K562 (cell line): ENCODE measurements at regions not wholly inside any gene's neighbourhood (a gene's known extent, or its start where the extent isn't known, plus 50 kb on each side); places are given as distances from the start of the nearest gene placed in this dataset.

ENCODE experiments used
- ATAC-seq: fragments of 200-7000 bp; cut with Tn5 transposase; 3 replicates; pipeline ENCODE4 v1.9.1; 2020; ENCODE audit warnings: moderate library complexity
- BruUV-seq: library from RNA; stranded (reverse); fragments of 400-500 nt; replicated peaks from 2 replicates; lab custom pipeline; 2021; lab: Mats Ljungman, UMichigan
- CTCF ChIA-PET: fragments of 300-600 bp; formaldehyde crosslinking; extraction: SDS; loops from one replicate; lab custom pipeline; 2021; ENCODE audit warnings: low intra/inter-chr PET ratio; lab: Yijun Ruan, JAX
- POLR2A ChIA-PET: fragments of 300-600, 350-650 bp; sonication (Branson Sonifier 250); formaldehyde crosslinking; extraction: SDS; loops from one replicate; lab custom pipeline; 2021; ENCODE audit warnings: antibody characterized with exemption, inconsistent platforms; lab: Yijun Ruan, JAX
- DNase-seq, 4 experiments: peaks; one replicate each; pipeline versions ENCODE4 v3.0.0 to v3.0.0-alpha.2; 2011 to 2018; ENCODE audit warnings: low spot score in 3 of 4, mixed read lengths in 3 of 4; ENCODE audit errors: extremely low read depth in 1 of 4
- FAIRE-seq: peaks from 2 replicates; lab custom pipeline; 2011; peaks lifted over from hg19 to GRCh38; lab: Jason Lieb, UNC
- H2AFZ ChIP-seq: 2 replicates; pipeline ENCODE4 v1.6.0; 2011; ENCODE audit warnings: low read depth, low read length, control low read depth, inconsistent platforms
- H3K27ac ChIP-seq: fragments of 200-600 bp; 3 replicates; pipeline ENCODE4 v1.8.0; 2011; ENCODE audit warnings: low read depth, mild to moderate bottlenecking, control low read depth, inconsistent platforms, low read length, moderate library complexity, mixed read lengths; ENCODE audit errors: extremely low read depth
- H3K27me3 ChIP-seq, 2 experiments: fragments of 300-600 bp in 1 of 2; 2 replicates in 1 of 2; 3 replicates in 1 of 2; pipeline versions ENCODE4 v1.6.0 to v1.8.0; 2011; ENCODE audit warnings: inconsistent platforms in 2 of 2, low read length in 2 of 2, mild to moderate bottlenecking in 1 of 2, mixed read lengths in 1 of 2, moderate library complexity in 1 of 2; ENCODE audit not compliant: control insufficient read depth in 2 of 2, insufficient read depth in 2 of 2
- H3K36me3 ChIP-seq: fragments of 300-600 bp; 3 replicates; pipeline ENCODE4 v1.8.0; 2011; ENCODE audit warnings: mild to moderate bottlenecking, low read length, inconsistent platforms; ENCODE audit not compliant: control insufficient read depth, insufficient read depth
- H3K4me1 ChIP-seq, 2 experiments: fragments of 200-600 bp in 1 of 2; replicated peaks in 1 of 2; 2 replicates in 1 of 2; 3 replicates in 1 of 2; pipeline versions ENCODE4 v1.5.1 to v1.8.0; 2011; ENCODE audit warnings: inconsistent platforms in 2 of 2, low read length in 2 of 2, mild to moderate bottlenecking in 1 of 2, mixed read lengths in 1 of 2, moderate library complexity in 1 of 2; ENCODE audit not compliant: control insufficient read depth in 2 of 2, insufficient read depth in 2 of 2
- H3K4me2 ChIP-seq: 2 replicates; pipeline ENCODE4 v1.6.1; 2011; ENCODE audit warnings: low read length, control low read depth, inconsistent platforms, mixed read lengths; ENCODE audit not compliant: insufficient read depth
- H3K4me3 ChIP-seq: fragments of 200-600 bp; sonication (generic), shearing (Covaris generic); 2 replicates; pipeline ENCODE4 v1.5.1; 2016; ENCODE audit warnings: control low read depth, inconsistent platforms
- H3K79me2 ChIP-seq: fragments of 200-600 bp; 3 replicates; pipeline ENCODE4 v1.8.0; 2011; ENCODE audit warnings: low read length, inconsistent platforms; ENCODE audit not compliant: control insufficient read depth, insufficient read depth
- H3K9ac ChIP-seq, 2 experiments: 2 replicates each; pipeline versions ENCODE4 v1.6.0 to v1.6.1; 2011; ENCODE audit warnings: low read depth in 2 of 2, low read length in 2 of 2, control low read depth in 1 of 2, inconsistent platforms in 1 of 2, mild to moderate bottlenecking in 1 of 2, mixed read lengths in 1 of 2; ENCODE audit not compliant: insufficient read depth in 1 of 2
- H3K9me1 ChIP-seq: one replicate; pipeline ENCODE4 v1.6.0; 2011; ENCODE audit warnings: inconsistent platforms, mild to moderate bottlenecking, low read length, moderate library complexity; ENCODE audit not compliant: control insufficient read depth, insufficient read depth
- H3K9me3 ChIP-seq: replicated peaks from 2 replicates; pipeline ENCODE4 v1.5.1; 2011; ENCODE audit warnings: low read depth, low read length, inconsistent platforms; ENCODE audit not compliant: control insufficient read depth, insufficient read depth
- H4K20me1 ChIP-seq: replicated peaks from 2 replicates; pipeline ENCODE4 v1.6.1; 2011; ENCODE audit warnings: low read length, inconsistent platforms, mixed read lengths; ENCODE audit not compliant: control insufficient read depth, insufficient read depth
- ARNT ChIP-seq, 2 experiments: fragments of 450-650 bp; IDR thresholded peaks; 2 replicates each; pipeline ENCODE4 v1.6.1; 2016; ENCODE audit warnings: mild to moderate bottlenecking in 1 of 2
- CBFA2T3 ChIP-seq: fragments of 450-650 bp; IDR thresholded peaks from 2 replicates; pipeline ENCODE4 v1.6.1; 2017
- MAFK ChIP-seq: IDR thresholded peaks from 2 replicates; pipeline ENCODE4 v1.6.1; 2011; ENCODE audit warnings: low read length, improper control_type of control experiment
- NCOR1 ChIP-seq: fragments of 450-650 bp; IDR thresholded peaks from 2 replicates; pipeline ENCODE4 v1.6.1; 2016; ENCODE audit warnings: mild to moderate bottlenecking, moderate library complexity
- NFIC ChIP-seq: fragments of 450-650 bp; IDR thresholded peaks from 2 replicates; pipeline ENCODE4 v1.6.1; 2017; ENCODE audit warnings: mild to moderate bottlenecking, inconsistent platforms
- PURB ChIP-seq: sonication (generic); formaldehyde crosslinking; IDR thresholded peaks from 2 replicates; pipeline ENCODE4 v1.9.0; 2021; ENCODE audit warnings: low read depth, mild to moderate bottlenecking, missing genetic modification reagents
- SMAD2 ChIP-seq: fragments of 150-350 bp; IDR thresholded peaks from 2 replicates; pipeline ENCODE4 v1.6.1; 2014; ENCODE audit warnings: low read depth, mild to moderate bottlenecking, low read length
- ZBTB49 ChIP-seq: sonication (generic); formaldehyde crosslinking; IDR thresholded peaks from 2 replicates; pipeline ENCODE4 v1.8.0; 2022; ENCODE audit warnings: missing genetic modification reagents, mild to moderate bottlenecking, borderline replicate concordance
- WGBS: fragments of 100-300 bp; shearing (Covaris generic); methylation state at CpG from one replicate; pipeline ENCODE4 v1.1.6; 2016; ENCODE audit warnings: low coverage, mixed read lengths; ENCODE audit not compliant: insufficient coverage; ENCODE audit errors: missing lambda C conversion rate; 5-methylcytosine and 5-hydroxymethylcytosine counted together
- in situ Hi-C: fragments of 300-500 bp; cut with MboI; formaldehyde crosslinking; loops from 4 replicates; pipeline ENCODE4 v1.15.0; 2018; ENCODE audit warnings: inconsistent platforms, mixed read lengths
- intact Hi-C: fragments of 100-400 bp; cut with micrococcal nuclease; formaldehyde crosslinking; loops from 2 replicates; pipeline ENCODE4 v1.14.2; 2022
- TF ChIP-seq, protein P1 (sequence below), 2 experiments: IDR thresholded peaks; 2 replicates each; pipeline ENCODE4 v1.6.1; 2012; ENCODE audit warnings: improper control_type of control experiment in 2 of 2, low read depth in 2 of 2, low read length in 2 of 2, borderline replicate concordance in 1 of 2
- TF ChIP-seq, protein P2 (sequence below): fragments of 200-800 bp; sonication (Bioruptor generic); IDR thresholded peaks from 2 replicates; pipeline ENCODE4 v1.6.1; 2016; ENCODE audit warnings: missing genetic modification characterization, missing compliant biosample characterization

DNA sequence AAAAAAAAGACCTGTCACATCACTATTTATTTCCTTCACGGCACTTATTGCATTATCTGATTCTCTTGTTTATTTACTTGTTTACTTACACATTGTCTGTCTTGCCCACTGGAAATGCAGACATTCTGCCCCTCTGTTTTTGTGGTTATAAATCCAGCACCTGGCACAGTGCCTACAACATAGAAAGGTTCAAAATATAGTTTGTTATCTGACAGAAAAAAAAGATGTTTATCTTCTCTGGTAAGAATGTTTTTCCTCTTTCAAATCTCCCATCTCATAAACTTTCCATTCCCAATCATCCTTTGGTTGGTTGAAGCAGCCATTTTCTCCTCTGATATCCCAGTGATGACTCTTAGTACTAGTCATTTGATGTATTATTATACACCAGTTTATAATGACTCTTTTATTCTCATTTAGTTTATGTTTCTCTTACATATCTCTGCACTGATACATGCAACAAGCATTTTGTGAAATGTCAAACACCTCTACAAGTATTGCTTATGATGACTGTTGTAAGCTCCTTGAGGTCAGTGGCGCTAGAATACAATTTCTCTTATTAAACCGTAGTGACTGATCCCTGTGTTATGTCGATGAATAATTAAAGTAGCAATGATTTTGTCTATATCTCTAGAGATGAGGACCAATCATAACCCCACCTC lies 398.4 kb upstream of the TBL1XR1 start (continued):
- TF ChIP-seq, protein P1, sequence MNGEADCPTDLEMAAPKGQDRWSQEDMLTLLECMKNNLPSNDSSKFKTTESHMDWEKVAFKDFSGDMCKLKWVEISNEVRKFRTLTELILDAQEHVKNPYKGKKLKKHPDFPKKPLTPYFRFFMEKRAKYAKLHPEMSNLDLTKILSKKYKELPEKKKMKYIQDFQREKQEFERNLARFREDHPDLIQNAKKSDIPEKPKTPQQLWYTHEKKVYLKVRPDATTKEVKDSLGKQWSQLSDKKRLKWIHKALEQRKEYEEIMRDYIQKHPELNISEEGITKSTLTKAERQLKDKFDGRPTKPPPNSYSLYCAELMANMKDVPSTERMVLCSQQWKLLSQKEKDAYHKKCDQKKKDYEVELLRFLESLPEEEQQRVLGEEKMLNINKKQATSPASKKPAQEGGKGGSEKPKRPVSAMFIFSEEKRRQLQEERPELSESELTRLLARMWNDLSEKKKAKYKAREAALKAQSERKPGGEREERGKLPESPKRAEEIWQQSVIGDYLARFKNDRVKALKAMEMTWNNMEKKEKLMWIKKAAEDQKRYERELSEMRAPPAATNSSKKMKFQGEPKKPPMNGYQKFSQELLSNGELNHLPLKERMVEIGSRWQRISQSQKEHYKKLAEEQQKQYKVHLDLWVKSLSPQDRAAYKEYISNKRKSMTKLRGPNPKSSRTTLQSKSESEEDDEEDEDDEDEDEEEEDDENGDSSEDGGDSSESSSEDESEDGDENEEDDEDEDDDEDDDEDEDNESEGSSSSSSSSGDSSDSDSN (IDR thresholded peaks at IDR 0.05; ENCODE audit: borderline replicate concordance in 1 of 2, low read depth in 2 of 2, low read length in 2 of 2), result no peak
- TF ChIP-seq PURB (CRISPR knock-in tag), result no peak

DNA sequence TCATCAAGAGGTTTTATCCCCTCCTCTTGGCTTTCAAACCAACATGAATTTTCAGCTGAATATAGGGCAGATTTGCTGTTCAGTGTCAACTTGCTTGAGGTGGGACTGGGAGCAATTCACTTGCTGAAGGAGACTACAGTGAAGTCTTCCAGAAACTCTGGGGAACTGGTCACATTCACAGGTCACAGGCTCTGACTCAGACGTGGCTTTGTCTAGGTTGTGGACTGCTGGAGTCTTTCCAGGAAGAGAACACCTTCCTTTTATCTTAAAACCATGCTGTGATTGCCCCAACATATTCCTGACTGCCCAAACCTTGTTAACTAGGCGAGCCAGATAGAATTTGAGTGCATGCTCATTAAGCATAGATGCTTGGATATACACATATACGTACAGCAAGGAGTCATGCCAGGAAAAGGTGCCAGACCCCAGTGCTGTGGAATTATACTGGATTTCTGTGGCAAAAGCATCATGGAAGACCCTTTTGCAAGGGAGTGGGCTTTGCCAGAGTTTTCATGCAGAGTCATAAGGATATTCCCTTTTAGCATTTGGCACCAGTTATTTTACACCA lies 399.1 kb upstream of the TBL1XR1 start:
- intact Hi-C loops, result no loop called here
- TF ChIP-seq MAFK, result no peak
- TF ChIP-seq ZBTB49, result no peak
- peak; percentile 26; the same call in 1 of the 2 replicates for TF ChIP-seq NFIC
- no peak for TF ChIP-seq NCOR1
- TF ChIP-seq SMAD2, result no peak
- 0 out of 2 replicates have a peak, but pooled peaks have one; percentile 15 for TF ChIP-seq CBFA2T3
- TF ChIP-seq ARNT (IDR thresholded peaks at IDR 0.05), result no peak
- TF ChIP-seq, protein P2, sequence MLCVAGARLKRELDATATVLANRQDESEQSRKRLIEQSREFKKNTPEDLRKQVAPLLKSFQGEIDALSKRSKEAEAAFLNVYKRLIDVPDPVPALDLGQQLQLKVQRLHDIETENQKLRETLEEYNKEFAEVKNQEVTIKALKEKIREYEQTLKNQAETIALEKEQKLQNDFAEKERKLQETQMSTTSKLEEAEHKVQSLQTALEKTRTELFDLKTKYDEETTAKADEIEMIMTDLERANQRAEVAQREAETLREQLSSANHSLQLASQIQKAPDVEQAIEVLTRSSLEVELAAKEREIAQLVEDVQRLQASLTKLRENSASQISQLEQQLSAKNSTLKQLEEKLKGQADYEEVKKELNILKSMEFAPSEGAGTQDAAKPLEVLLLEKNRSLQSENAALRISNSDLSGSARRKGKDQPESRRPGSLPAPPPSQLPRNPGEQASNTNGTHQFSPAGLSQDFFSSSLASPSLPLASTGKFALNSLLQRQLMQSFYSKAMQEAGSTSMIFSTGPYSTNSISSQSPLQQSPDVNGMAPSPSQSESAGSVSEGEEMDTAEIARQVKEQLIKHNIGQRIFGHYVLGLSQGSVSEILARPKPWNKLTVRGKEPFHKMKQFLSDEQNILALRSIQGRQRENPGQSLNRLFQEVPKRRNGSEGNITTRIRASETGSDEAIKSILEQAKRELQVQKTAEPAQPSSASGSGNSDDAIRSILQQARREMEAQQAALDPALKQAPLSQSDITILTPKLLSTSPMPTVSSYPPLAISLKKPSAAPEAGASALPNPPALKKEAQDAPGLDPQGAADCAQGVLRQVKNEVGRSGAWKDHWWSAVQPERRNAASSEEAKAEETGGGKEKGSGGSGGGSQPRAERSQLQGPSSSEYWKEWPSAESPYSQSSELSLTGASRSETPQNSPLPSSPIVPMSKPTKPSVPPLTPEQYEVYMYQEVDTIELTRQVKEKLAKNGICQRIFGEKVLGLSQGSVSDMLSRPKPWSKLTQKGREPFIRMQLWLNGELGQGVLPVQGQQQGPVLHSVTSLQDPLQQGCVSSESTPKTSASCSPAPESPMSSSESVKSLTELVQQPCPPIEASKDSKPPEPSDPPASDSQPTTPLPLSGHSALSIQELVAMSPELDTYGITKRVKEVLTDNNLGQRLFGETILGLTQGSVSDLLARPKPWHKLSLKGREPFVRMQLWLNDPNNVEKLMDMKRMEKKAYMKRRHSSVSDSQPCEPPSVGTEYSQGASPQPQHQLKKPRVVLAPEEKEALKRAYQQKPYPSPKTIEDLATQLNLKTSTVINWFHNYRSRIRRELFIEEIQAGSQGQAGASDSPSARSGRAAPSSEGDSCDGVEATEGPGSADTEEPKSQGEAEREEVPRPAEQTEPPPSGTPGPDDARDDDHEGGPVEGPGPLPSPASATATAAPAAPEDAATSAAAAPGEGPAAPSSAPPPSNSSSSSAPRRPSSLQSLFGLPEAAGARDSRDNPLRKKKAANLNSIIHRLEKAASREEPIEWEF (CRISPR knock-in tag), result no peak

More for the DNA sequence above, 399.1 kb upstream of the TBL1XR1 start:
- 4% methylated on average over 3 of the region's 3 CpGs for WGBS
- Histone ChIP-seq H3K9me3 (no peaks in the 10 kb centered on the region), H3K27me3 (no peaks in the 10 kb centered on the region), H3K4me2 (no peak overlapping the region), H4K20me1 (no peaks in the 10 kb centered on the region), H3K4me1 (peaks cover 0 to 24% of the 10 kb centered on the region in 2 experiments; a peak in 3 of 5 replicates), H3K9ac (no peak overlapping the region), H3K4me3 (no peak overlapping the region), H2AFZ (peak overlapping the region; percentile 26; the same call in 1 of the 2 replicates), H3K36me3 (no peaks in the 10 kb centered on the region), H3K79me2 (no peaks in the 10 kb centered on the region), H3K9me1 (no peaks in the 10 kb centered on the region), H3K27ac (no peak overlapping the region)
- ChIA-PET POLR2A (interaction anchor here (0.6 to 0.9 kb wide), 2 partner anchors 19 to 639 kb away, joined by 3 read pairs; no protein-coding TSS in a partner anchor), CTCF (no interaction called here)
- in situ Hi-C loops, result no loop called here
- FAIRE-seq (peak; percentile 68), DNase-seq (peak in 1 of 4 experiments; percentile 46), ATAC-seq (peak; percentile 45; the same call in 2 of the 3 replicates)
- no TSS peak for BruUV-seq
